HUES48 (cell line): ENCODE measurements at regions not wholly inside any gene's neighbourhood (a gene's known extent, or its start where the extent isn't known, plus 50 kb on each side); places are given as distances from the start of the nearest gene placed in this dataset.
"Not testable (repeated sequence)": the region's sequence is repeated elsewhere in the genome, so short reads cannot be mapped to it uniquely, and the experiment has no call there.

Experiments used
- H3K27ac ChIP-seq: one replicate; pipeline ENCODE4 v1.7.0; 2013; ENCODE audit warnings: low read depth, low read length, inconsistent platforms
- H3K27me3 ChIP-seq: 2 replicates; pipeline ENCODE4 v1.6.1; 2013; ENCODE audit warnings: mild to moderate bottlenecking, low read length; ENCODE audit not compliant: control insufficient read depth, insufficient read depth
- H3K36me3 ChIP-seq: 2 replicates; pipeline ENCODE4 v1.6.1; 2013; ENCODE audit warnings: low read length; ENCODE audit not compliant: control insufficient read depth, insufficient read depth
- H3K4me1 ChIP-seq: 2 replicates; pipeline ENCODE4 v1.6.1; 2013; ENCODE audit warnings: mild to moderate bottlenecking, low read length; ENCODE audit not compliant: control insufficient read depth, insufficient read depth
- H3K4me3 ChIP-seq: 2 replicates; pipeline ENCODE4 v1.5.1; 2013; ENCODE audit warnings: mild to moderate bottlenecking, low read depth, low read length
- H3K9ac ChIP-seq: 2 replicates; pipeline ENCODE4 v1.6.1; 2013; ENCODE audit warnings: mild to moderate bottlenecking, low read depth, low read length, moderate library complexity
- H3K9me3 ChIP-seq: 2 replicates; pipeline ENCODE4 v1.6.1; 2013; ENCODE audit warnings: low read length; ENCODE audit not compliant: control insufficient read depth, insufficient read depth

- no peak overlapping the region for H3K27ac ChIP-seq
- H3K4me1 ChIP-seq = no peaks in the 10 kb centered on the region
- H3K27me3 ChIP-seq = no peaks in the 10 kb centered on the region
- H3K4me3 ChIP-seq = no peak overlapping the region
- no peaks in the 10 kb centered on the region for H3K36me3 ChIP-seq
- H3K9ac ChIP-seq = no peak overlapping the region
- H3K9me3 ChIP-seq = peaks cover 13% of the 10 kb centered on the region
These were observed 376.7 kb upstream of the MAOA start for GRCh38 chrX:43279341-43279808.

- Histone ChIP-seq H3K27me3 (no peaks in the 10 kb centered on the region), H3K9me3 (peaks cover 6% of the 10 kb centered on the region; the same call in 1 of the 2 replicates), H3K4me3 (no peak overlapping the region), H3K27ac (no peak overlapping the region), H3K4me1 (no peaks in the 10 kb centered on the region), H3K9ac (no peak overlapping the region), H3K36me3 (no peaks in the 10 kb centered on the region)
These were observed 372.9 kb upstream of the MAOA start for GRCh38 chrX:43283187-43283586.

GRCh38 chrX:43311625-43312024 is 344.5 kb upstream of the MAOA start:
- not testable (repeated sequence) for H3K9ac ChIP-seq, H3K36me3 ChIP-seq, H3K27me3 ChIP-seq, H3K4me3 ChIP-seq, H3K9me3 ChIP-seq, H3K4me1 ChIP-seq, H3K27ac ChIP-seq

- Histone ChIP-seq H3K9me3 (no peaks in the 10 kb centered on the region), H3K4me1 (no peaks in the 10 kb centered on the region), H3K27me3 (no peaks in the 10 kb centered on the region), H3K27ac (no peak overlapping the region), H3K9ac (no peak overlapping the region), H3K36me3 (no peaks in the 10 kb centered on the region), H3K4me3 (no peak overlapping the region)
These were observed 343.1 kb upstream of the MAOA start for GRCh38 chrX:43313035-43313434.

GRCh38 chrX:43314525-43314924 is 341.6 kb upstream of the MAOA start:
- H3K9ac ChIP-seq = no peak overlapping the region
- no peaks in the 10 kb centered on the region for H3K9me3 ChIP-seq
- H3K4me1 ChIP-seq = no peaks in the 10 kb centered on the region
- no peaks in the 10 kb centered on the region for H3K27me3 ChIP-seq
- H3K27ac ChIP-seq = no peak overlapping the region
- H3K36me3 ChIP-seq = no peaks in the 10 kb centered on the region
- no peak overlapping the region for H3K4me3 ChIP-seq

GRCh38 chrX:43315622-43316021 is 340.5 kb upstream of the MAOA start:
- Histone ChIP-seq H3K4me1 (no peaks in the 10 kb centered on the region), H3K9ac (no peak overlapping the region), H3K9me3 (no peaks in the 10 kb centered on the region), H3K4me3 (no peak overlapping the region), H3K27me3 (no peaks in the 10 kb centered on the region), H3K27ac (no peak overlapping the region), H3K36me3 (no peaks in the 10 kb centered on the region)

- H3K27me3 ChIP-seq = no peaks in the 10 kb centered on the region
- no peak overlapping the region for H3K9ac ChIP-seq
- no peaks in the 10 kb centered on the region; the same call in 1 of the 2 replicates for H3K9me3 ChIP-seq
- no peak overlapping the region for H3K4me3 ChIP-seq
- H3K4me1 ChIP-seq = no peaks in the 10 kb centered on the region
- H3K36me3 ChIP-seq = no peaks in the 10 kb centered on the region
- H3K27ac ChIP-seq = no peak overlapping the region
These were observed 340.0 kb upstream of the MAOA start for GRCh38 chrX:43316146-43316545.

- H3K4me3 ChIP-seq = no peak overlapping the region
- H3K27ac ChIP-seq = no peak overlapping the region
- no peaks in the 10 kb centered on the region for H3K36me3 ChIP-seq
- no peaks in the 10 kb centered on the region for H3K27me3 ChIP-seq
- no peaks in the 10 kb centered on the region; the same call in 1 of the 2 replicates for H3K9me3 ChIP-seq
- no peaks in the 10 kb centered on the region for H3K4me1 ChIP-seq
- no peak overlapping the region for H3K9ac ChIP-seq
These were observed 338.7 kb upstream of the MAOA start for GRCh38 chrX:43317378-43317777.

GRCh38 chrX:43328358-43328946 is 327.6 kb upstream of the MAOA start:
- no peak overlapping the region for H3K27ac ChIP-seq
- no peaks in the 10 kb centered on the region for H3K36me3 ChIP-seq
- H3K4me3 ChIP-seq = no peak overlapping the region
- H3K9me3 ChIP-seq = peaks cover 51% of the 10 kb centered on the region
- no peaks in the 10 kb centered on the region for H3K4me1 ChIP-seq
- H3K9ac ChIP-seq = no peak overlapping the region
- no peaks in the 10 kb centered on the region for H3K27me3 ChIP-seq

GRCh38 chrX:43333543-43333942 is 322.6 kb upstream of the MAOA start:
- H3K4me3 ChIP-seq = no peak overlapping the region
- H3K27me3 ChIP-seq = no peaks in the 10 kb centered on the region
- H3K4me1 ChIP-seq = no peaks in the 10 kb centered on the region
- no peaks in the 10 kb centered on the region for H3K36me3 ChIP-seq
- H3K9me3 ChIP-seq = peaks cover 30% of the 10 kb centered on the region
- H3K27ac ChIP-seq = no peak overlapping the region
- H3K9ac ChIP-seq = no peak overlapping the region

- Histone ChIP-seq H3K4me1 (peaks cover 17% of the 10 kb centered on the region), H3K9ac (no peak overlapping the region), H3K9me3 (peaks cover 4% of the 10 kb centered on the region; the same call in 1 of the 2 replicates), H3K27ac (no peak overlapping the region), H3K4me3 (no peak overlapping the region), H3K27me3 (no peaks in the 10 kb centered on the region; the same call in 1 of the 2 replicates), H3K36me3 (no peaks in the 10 kb centered on the region)
These were observed 310.9 kb upstream of the MAOA start for GRCh38 chrX:43345166-43345565.
